OCI-LY7 (cell line): ENCODE measurements at regions not wholly inside any gene's neighbourhood (a gene's known extent, or its start where the extent isn't known, plus 50 kb on each side); places are given as distances from the start of the nearest gene placed in this dataset.

Experiments
- BruUV-seq: library from RNA; stranded (reverse); fragments of 400-500 nt; replicated peaks from 2 replicates; lab custom pipeline; 2021; lab: Mats Ljungman, UMichigan
- CTCF ChIA-PET: fragments of 300-600 bp; sonication (Branson Sonifier 250); formaldehyde crosslinking; loops from one replicate; lab custom pipeline; 2022; ENCODE audit warnings: antibody characterized with exemption; ENCODE audit not compliant: unreplicated experiment; lab: Charles Lee
- POLR2A ChIA-PET: fragments of 300-600 bp; sonication (Branson Sonifier 250); formaldehyde crosslinking; loops from one replicate; lab custom pipeline; 2022; ENCODE audit warnings: antibody characterized with exemption; lab: Charles Lee
- DNase-seq: peaks from one replicate; pipeline ENCODE4 v3.0.0-alpha.2; 2015; ENCODE audit warnings: low spot score
- H2AFZ ChIP-seq: fragments of 200-600 bp; sonication (generic), shearing (Covaris generic); 2 replicates; pipeline ENCODE4 v1.6.1; 2014; ENCODE audit warnings: mild to moderate bottlenecking, antibody characterized with exemption, low read length, moderate library complexity
- H3K27ac ChIP-seq: fragments of 200-600 bp; sonication (generic); 2 replicates; pipeline ENCODE4 v1.5.1; 2014; ENCODE audit warnings: mixed run types, low read depth, mild to moderate bottlenecking, moderate library complexity, low read length, inconsistent platforms; ENCODE audit not compliant: poor library complexity, severe bottlenecking
- H3K36me3 ChIP-seq: fragments of 200-600 bp; sonication (generic); 2 replicates; pipeline ENCODE4 v1.6.1; 2014; ENCODE audit warnings: mild to moderate bottlenecking, antibody characterized with exemption, low read length, moderate library complexity, mixed read lengths; ENCODE audit not compliant: insufficient read depth
- H3K4me1 ChIP-seq: fragments of 200-600 bp; sonication (generic); 2 replicates; pipeline ENCODE4 v1.5.1; 2014; ENCODE audit warnings: mild to moderate bottlenecking, low read length; ENCODE audit not compliant: insufficient read depth, poor library complexity, severe bottlenecking
- H3K4me2 ChIP-seq: fragments of 200-600 bp; sonication (generic); 2 replicates; pipeline ENCODE4 v1.6.1; 2014; ENCODE audit warnings: mild to moderate bottlenecking, low read length
- H3K4me3 ChIP-seq: fragments of 200-600 bp; sonication (generic); 2 replicates; pipeline ENCODE4 v1.5.1; 2014; ENCODE audit warnings: mild to moderate bottlenecking, low read depth, low read length; ENCODE audit not compliant: poor library complexity, severe bottlenecking
- H3K79me2 ChIP-seq: fragments of 200-600 bp; sonication (generic); 2 replicates; pipeline ENCODE4 v1.6.1; 2016; ENCODE audit warnings: low read depth, mild to moderate bottlenecking, low read length, moderate library complexity, mixed read lengths; ENCODE audit not compliant: insufficient read depth
- H3K9me2 ChIP-seq: fragments of 200-600 bp; sonication (generic); 2 replicates; pipeline ENCODE4 v1.6.1; 2016; ENCODE audit warnings: mild to moderate bottlenecking, low read length, mixed read lengths; ENCODE audit not compliant: insufficient read depth
- H3K9me3 ChIP-seq: fragments of 200-600 bp; sonication (generic); 2 replicates; pipeline ENCODE4 v1.6.1; 2014; ENCODE audit warnings: mild to moderate bottlenecking, mixed run types, low read length, mixed read lengths
- H4K20me1 ChIP-seq: fragments of 200-600 bp; sonication (generic); 2 replicates; pipeline ENCODE4 v1.6.1; 2014; ENCODE audit warnings: mild to moderate bottlenecking, antibody characterized with exemption, low read length, moderate library complexity, mixed read lengths; ENCODE audit not compliant: insufficient read depth
- EZH2phosphoT487 ChIP-seq: fragments of 200-600 bp; sonication (generic); IDR thresholded peaks from 2 replicates; pipeline ENCODE4 v1.6.1; 2018; ENCODE audit warnings: low read depth, borderline replicate concordance, mild to moderate bottlenecking, mixed run types, antibody characterized with exemption, low read length, moderate library complexity, mixed read lengths
- intact Hi-C: fragments of 100-400 bp; cut with micrococcal nuclease; formaldehyde crosslinking; loops from one replicate; pipeline ENCODE4 v1.10.0; 2022; ENCODE audit not compliant: unreplicated experiment
- TF ChIP-seq, protein P1 (sequence below): fragments of 200-600 bp; sonication (generic); conservative IDR thresholded peaks from 2 replicates; pipeline ENCODE4 v1.5.1; 2014; ENCODE audit warnings: mild to moderate bottlenecking, antibody characterized with exemption, low read length, moderate library complexity, mixed read lengths

- Histone ChIP-seq H3K4me1 (no peaks in the 10 kb centered on the region), H3K27ac (no peak overlapping the region), H2AFZ (no peak overlapping the region), H4K20me1 (no peaks in the 10 kb centered on the region), H3K36me3 (no peaks in the 10 kb centered on the region), H3K9me3 (no peaks in the 10 kb centered on the region), H3K4me3 (no peak overlapping the region), H3K4me2 (no peak overlapping the region), H3K9me2 (no peaks in the 10 kb centered on the region), H3K79me2 (no peaks in the 10 kb centered on the region)
- CTCF ChIA-PET, result no interaction called here
- no peak for DNase-seq
- intact Hi-C loops, result no loop called here
- no TSS peak for BruUV-seq
- POLR2A ChIA-PET, result no interaction called here
- TF ChIP-seq, protein P1, sequence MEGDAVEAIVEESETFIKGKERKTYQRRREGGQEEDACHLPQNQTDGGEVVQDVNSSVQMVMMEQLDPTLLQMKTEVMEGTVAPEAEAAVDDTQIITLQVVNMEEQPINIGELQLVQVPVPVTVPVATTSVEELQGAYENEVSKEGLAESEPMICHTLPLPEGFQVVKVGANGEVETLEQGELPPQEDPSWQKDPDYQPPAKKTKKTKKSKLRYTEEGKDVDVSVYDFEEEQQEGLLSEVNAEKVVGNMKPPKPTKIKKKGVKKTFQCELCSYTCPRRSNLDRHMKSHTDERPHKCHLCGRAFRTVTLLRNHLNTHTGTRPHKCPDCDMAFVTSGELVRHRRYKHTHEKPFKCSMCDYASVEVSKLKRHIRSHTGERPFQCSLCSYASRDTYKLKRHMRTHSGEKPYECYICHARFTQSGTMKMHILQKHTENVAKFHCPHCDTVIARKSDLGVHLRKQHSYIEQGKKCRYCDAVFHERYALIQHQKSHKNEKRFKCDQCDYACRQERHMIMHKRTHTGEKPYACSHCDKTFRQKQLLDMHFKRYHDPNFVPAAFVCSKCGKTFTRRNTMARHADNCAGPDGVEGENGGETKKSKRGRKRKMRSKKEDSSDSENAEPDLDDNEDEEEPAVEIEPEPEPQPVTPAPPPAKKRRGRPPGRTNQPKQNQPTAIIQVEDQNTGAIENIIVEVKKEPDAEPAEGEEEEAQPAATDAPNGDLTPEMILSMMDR, result no peak
- no peak for TF ChIP-seq EZH2phosphoT487
Measured at GRCh38 chr9:28600226-28600625, 1026.9 kb upstream of the C9orf72 start.

- POLR2A ChIA-PET, result no interaction called here
- Histone ChIP-seq H3K27ac (no peak overlapping the region), H3K79me2 (no peaks in the 10 kb centered on the region; the same call in 1 of the 2 replicates), H3K4me3 (no peak overlapping the region), H3K4me1 (no peaks in the 10 kb centered on the region), H3K9me2 (no peaks in the 10 kb centered on the region), H4K20me1 (no peaks in the 10 kb centered on the region), H3K9me3 (no peaks in the 10 kb centered on the region), H3K4me2 (no peak overlapping the region), H2AFZ (no peak overlapping the region), H3K36me3 (no peaks in the 10 kb centered on the region)
- TF ChIP-seq EZH2phosphoT487, result no peak
- TF ChIP-seq, protein P1, result no peak
- BruUV-seq, result no TSS peak
- CTCF ChIA-PET, result no interaction called here
- intact Hi-C loops, result no loop called here
- no peak for DNase-seq
Measured at GRCh38 chr9:28607843-28608242, 1034.6 kb upstream of the C9orf72 start.

GRCh38 chr9:28610339-28610738 lies 1037.1 kb upstream of the C9orf72 start:
- ChIA-PET CTCF (no interaction called here), POLR2A (no interaction called here)
- no peak overlapping the region for H3K27ac ChIP-seq
- no peak for DNase-seq
- H3K4me3 ChIP-seq, result no peak overlapping the region
- no peaks in the 10 kb centered on the region for H3K36me3 ChIP-seq
- no peak overlapping the region for H2AFZ ChIP-seq
- H3K4me1 ChIP-seq, result no peaks in the 10 kb centered on the region
- H3K79me2 ChIP-seq, result no peaks in the 10 kb centered on the region; the same call in 1 of the 2 replicates
- no peak overlapping the region for H3K4me2 ChIP-seq
- intact Hi-C loops, result no loop called here
- BruUV-seq, result no TSS peak
- H4K20me1 ChIP-seq, result no peaks in the 10 kb centered on the region
- no peaks in the 10 kb centered on the region for H3K9me3 ChIP-seq
- no peaks in the 10 kb centered on the region for H3K9me2 ChIP-seq
- TF ChIP-seq, protein P1, result no peak
